Cardiac muscle cell (in vitro differentiated cells and primary cell): ENCODE measurements at regions not wholly inside any gene's neighbourhood (a gene's known extent, or its start where the extent isn't known, plus 50 kb on each side); places are given as distances from the start of the nearest gene placed in this dataset.

Experiments used
- DNase-seq, 2 donors: peaks; one replicate each; pipeline versions ENCODE4 v3.0.0 to v3.0.0-alpha.2; 2010 to 2017; ENCODE audit warnings: low read depth in 1 of 2, low spot score in 1 of 2
- H3K27ac ChIP-seq: fragments of 200-600 bp; sonication (generic); 2 replicates; pipeline ENCODE4 v1.5.1; 2016
- H3K27me3 ChIP-seq: fragments of 200-600 bp; sonication (generic); 2 replicates; pipeline ENCODE4 v1.6.0; 2016; ENCODE audit warnings: control low read depth
- H3K36me3 ChIP-seq: fragments of 200-600 bp; sonication (generic); 2 replicates; pipeline ENCODE4 v1.5.1; 2016; ENCODE audit warnings: control low read depth
- H3K4me1 ChIP-seq: fragments of 200-600 bp; sonication (generic); 2 replicates; pipeline ENCODE4 v1.8.1; 2017; ENCODE audit warnings: low read depth, mild to moderate bottlenecking, mixed run types
- H3K4me3 ChIP-seq: fragments of 200-600 bp; sonication (generic); 2 replicates; pipeline ENCODE4 v1.5.1; 2016; ENCODE audit warnings: mild to moderate bottlenecking
- H3K9me3 ChIP-seq: fragments of 200-600 bp; sonication (generic); 2 replicates; pipeline ENCODE4 v1.5.1; 2017; ENCODE audit warnings: low read depth, mild to moderate bottlenecking, control low read depth
- TF ChIP-seq, protein P1 (sequence below): IDR thresholded peaks from 2 replicates; pipeline ENCODE4 v1.5.1; 2012; ENCODE audit warnings: low read depth, mild to moderate bottlenecking, low read length

DNA sequence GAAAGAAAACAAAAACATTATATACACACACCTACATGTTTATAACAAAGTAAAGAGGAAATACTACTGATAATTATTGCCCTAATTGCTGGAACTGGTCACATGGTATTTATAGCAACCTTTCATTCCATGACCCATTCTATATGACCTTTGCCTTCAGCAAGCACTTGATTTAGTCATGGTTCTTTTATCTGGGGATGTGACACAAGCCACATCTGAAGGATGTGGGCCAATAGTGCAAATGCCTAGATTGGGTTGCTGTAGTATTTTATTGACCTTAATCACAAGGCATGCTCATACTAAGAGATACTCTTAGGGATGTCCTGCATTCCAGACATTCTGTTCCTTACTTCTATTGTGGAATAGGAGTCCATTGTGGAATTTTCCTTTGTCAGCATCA is 723.5 kb upstream of the POM121L12 start:
- Histone ChIP-seq H3K27ac (no peak overlapping the region), H3K9me3 (no peaks in the 10 kb centered on the region), H3K4me1 (no peaks in the 10 kb centered on the region), H3K27me3 (no peaks in the 10 kb centered on the region), H3K4me3 (no peak overlapping the region), H3K36me3 (no peaks in the 10 kb centered on the region)
- DNase-seq: no peak
- TF ChIP-seq, protein P1, sequence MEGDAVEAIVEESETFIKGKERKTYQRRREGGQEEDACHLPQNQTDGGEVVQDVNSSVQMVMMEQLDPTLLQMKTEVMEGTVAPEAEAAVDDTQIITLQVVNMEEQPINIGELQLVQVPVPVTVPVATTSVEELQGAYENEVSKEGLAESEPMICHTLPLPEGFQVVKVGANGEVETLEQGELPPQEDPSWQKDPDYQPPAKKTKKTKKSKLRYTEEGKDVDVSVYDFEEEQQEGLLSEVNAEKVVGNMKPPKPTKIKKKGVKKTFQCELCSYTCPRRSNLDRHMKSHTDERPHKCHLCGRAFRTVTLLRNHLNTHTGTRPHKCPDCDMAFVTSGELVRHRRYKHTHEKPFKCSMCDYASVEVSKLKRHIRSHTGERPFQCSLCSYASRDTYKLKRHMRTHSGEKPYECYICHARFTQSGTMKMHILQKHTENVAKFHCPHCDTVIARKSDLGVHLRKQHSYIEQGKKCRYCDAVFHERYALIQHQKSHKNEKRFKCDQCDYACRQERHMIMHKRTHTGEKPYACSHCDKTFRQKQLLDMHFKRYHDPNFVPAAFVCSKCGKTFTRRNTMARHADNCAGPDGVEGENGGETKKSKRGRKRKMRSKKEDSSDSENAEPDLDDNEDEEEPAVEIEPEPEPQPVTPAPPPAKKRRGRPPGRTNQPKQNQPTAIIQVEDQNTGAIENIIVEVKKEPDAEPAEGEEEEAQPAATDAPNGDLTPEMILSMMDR: no peak

DNA sequence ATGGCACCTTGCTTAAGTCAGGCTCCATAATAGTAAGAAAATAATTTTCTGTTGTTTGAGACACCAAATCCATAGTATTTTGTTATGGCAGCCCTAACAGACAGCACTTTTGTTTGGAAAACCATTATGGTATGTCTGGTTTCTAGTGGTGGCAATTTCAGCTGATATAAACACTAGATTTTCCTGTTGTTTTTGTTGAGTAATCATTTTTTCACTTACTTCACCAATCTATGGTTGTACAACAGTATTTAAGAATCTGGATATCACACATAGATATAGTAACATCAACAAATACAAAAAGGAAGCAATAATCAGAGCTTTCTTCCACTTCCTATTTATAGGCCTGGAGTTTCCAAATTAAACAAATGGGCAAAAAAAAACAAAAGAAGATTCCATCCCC is 725.8 kb upstream of the POM121L12 start:
- H3K4me3 ChIP-seq: no peak overlapping the region
- H3K36me3 ChIP-seq: no peaks in the 10 kb centered on the region
- DNase-seq: no peak
- H3K4me1 ChIP-seq: no peaks in the 10 kb centered on the region
- no peak overlapping the region for H3K27ac ChIP-seq
- H3K9me3 ChIP-seq: no peaks in the 10 kb centered on the region
- TF ChIP-seq, protein P1: no peak
- H3K27me3 ChIP-seq: no peaks in the 10 kb centered on the region

DNA sequence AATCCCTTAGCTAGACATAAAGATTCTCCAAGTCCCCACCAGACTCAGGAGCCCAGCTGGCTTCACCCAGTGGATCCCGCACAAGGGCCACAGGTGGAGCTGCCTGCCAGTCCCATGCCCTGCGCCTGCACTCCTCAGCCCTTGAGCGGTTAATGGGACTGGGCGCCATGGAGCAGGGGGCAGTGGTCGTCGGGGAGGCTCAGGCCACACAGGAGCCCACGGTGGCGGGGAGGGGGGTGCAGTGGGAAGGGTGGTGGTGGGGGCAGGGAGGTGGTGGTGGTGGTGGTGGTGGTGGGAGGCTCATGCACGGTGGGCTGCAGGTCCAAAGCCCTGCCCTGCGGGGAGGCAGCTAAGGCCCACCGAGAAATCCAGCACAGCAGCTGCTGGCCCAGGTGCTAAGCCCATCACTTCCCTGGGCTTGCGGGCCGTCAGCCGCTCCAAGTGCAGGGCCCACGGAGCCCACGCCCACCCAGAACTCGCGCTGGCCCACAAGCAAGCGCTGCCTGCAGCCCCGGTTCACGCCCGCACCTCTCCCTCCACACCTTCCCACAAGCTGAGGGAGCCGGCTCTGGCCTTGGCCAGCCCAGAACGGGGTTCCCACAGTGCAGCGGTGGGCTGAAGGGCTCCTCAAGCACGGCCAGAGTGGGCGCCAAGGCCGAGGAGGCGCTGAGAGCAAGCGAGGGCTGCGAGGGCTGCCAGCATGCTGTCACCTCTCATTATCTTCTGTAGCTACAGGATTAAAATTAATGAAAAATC is 732.5 kb upstream of the POM121L12 start:
- Histone ChIP-seq H3K9me3 (no peaks in the 10 kb centered on the region), H3K27ac (no peak overlapping the region), H3K4me3 (no peak overlapping the region), H3K36me3 (no peaks in the 10 kb centered on the region), H3K4me1 (no peaks in the 10 kb centered on the region), H3K27me3 (no peaks in the 10 kb centered on the region)
- DNase-seq: no peak
- TF ChIP-seq, protein P1: no peak

DNA sequence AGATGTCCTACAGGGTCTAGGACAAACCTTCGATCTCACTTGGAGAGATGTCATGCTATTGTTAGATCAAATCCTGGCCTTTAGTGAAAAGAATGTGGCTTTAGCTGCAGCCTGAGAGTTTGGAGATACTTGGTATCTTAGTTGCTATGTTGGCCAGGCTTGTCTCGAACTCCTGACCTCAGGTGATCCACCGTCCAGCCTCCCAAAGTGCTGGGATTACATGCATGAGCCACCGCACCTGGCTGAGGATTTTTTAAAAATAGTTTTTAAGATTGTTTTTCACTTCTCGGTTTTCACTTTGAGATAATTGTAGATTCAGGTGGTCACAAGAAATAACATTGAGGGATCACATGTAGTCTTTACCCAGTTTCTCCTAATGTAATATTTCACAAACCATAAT is 738.3 kb upstream of the POM121L12 start:
- H3K4me1 ChIP-seq: no peaks in the 10 kb centered on the region

DNA sequence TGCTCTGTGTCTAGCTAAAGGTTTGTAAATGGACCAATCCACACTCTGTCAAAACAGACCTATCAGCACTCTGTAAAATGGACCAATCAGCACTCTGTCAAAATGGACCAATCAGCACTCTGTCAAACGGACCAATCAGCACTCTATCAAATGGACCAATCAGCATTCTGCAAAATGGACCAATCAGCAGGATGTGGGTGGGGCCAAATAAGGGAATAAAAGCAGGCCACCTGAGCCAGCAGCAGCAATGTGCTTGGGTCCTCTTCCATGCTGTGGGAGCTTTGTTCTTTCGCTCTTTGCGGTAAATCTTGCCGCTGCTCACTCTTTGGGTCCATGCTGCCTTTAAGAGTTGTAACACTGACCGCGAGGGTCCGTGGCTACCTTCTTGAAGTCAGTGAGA is 740.5 kb upstream of the POM121L12 start:
- Histone ChIP-seq H3K9me3 (no peaks in the 10 kb centered on the region), H3K27ac (no peak overlapping the region), H3K27me3 (no peaks in the 10 kb centered on the region), H3K4me1 (no peaks in the 10 kb centered on the region), H3K36me3 (no peaks in the 10 kb centered on the region), H3K4me3 (no peak overlapping the region)
- DNase-seq: no peak
- TF ChIP-seq, protein P1: no peak

More for the DNA sequence above, 738.3 kb upstream of the POM121L12 start:
- H3K36me3 ChIP-seq: no peaks in the 10 kb centered on the region
- no peaks in the 10 kb centered on the region for H3K9me3 ChIP-seq
- TF ChIP-seq, protein P1: no peak
- no peak for DNase-seq
- H3K27ac ChIP-seq: no peak overlapping the region
- H3K4me3 ChIP-seq: no peak overlapping the region
- no peaks in the 10 kb centered on the region for H3K27me3 ChIP-seq
